Forelimb muscle (tissue), 1 donor: ENCODE measurements at regions not wholly inside any gene's neighbourhood (a gene's known extent, or its start where the extent isn't known, plus 50 kb on each side); places are given as distances from the start of the nearest gene placed in this dataset.
"Not testable (repeated sequence)": the region's sequence is repeated elsewhere in the genome, so short reads cannot be mapped to it uniquely, and the experiment has no call there.

Source experiments
- DNase-seq: peaks from one replicate; pipeline ENCODE4 v3.0.0-alpha.2; 2013; ENCODE audit warnings: low read depth

DNA sequence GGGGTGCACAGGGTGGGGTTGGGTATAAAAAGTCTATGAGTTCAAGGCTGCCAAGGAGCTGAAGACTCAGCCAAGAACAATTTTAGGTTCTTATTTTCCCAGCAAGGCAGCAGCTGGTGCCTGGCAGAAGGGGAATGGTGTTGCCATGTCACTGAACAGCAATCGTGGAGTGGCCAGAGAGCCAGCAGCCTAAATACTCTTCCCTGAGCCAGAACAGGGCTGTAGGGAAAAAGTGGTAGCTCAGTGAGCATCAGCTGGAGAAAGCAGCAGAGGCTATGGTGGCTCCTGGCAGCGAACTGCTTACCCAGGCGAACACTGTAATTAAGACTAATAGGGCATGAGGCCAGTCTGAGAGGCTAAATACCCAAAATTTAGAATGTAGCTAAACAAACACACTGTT, 334.9 kb downstream of the RMST start:
- no peak for DNase-seq

- no peak for DNase-seq
These were observed 338.0 kb downstream of the RMST start for GRCh38 chr12:97800561-97800960.

DNA sequence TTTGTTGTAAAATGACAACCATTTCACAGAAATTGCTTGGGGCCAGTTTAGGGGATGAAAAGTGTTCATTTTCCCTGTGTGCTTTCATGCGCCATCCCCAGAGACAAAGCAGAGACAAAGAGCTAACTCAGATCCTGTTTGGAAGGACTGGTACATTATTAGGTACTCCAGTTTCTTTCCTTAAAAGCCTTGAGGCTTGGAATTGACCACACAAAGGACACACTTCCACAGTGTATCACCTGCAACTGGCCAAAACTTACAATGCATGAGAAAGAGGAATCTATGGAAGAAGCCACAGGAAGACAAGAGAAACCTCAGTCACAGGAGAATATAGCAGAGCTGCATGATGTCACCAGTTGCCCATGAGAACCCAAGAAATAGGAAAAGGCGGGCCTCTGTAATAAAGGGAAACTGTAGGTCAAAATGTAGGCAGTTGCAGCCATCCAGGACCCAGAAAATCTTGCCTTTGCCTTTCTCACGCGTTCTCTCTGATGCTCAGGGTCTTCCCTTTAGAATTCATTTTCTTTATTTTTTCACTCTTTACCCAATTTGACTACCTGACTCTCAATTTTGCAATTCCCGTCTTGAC, 339.0 kb downstream of the RMST start:
- no peak for DNase-seq

GRCh38 chr12:97805146-97805545, 342.5 kb downstream of the RMST start:
- no peak for DNase-seq

- DNase-seq: no peak
These were observed 350.7 kb downstream of the RMST start for GRCh38 chr12:97813301-97813700.

GRCh38 chr12:97821806-97822205, 359.2 kb downstream of the RMST start:
- no peak for DNase-seq

GRCh38 chr12:97835541-97835940, 372.9 kb downstream of the RMST start:
- DNase-seq: no peak

DNA sequence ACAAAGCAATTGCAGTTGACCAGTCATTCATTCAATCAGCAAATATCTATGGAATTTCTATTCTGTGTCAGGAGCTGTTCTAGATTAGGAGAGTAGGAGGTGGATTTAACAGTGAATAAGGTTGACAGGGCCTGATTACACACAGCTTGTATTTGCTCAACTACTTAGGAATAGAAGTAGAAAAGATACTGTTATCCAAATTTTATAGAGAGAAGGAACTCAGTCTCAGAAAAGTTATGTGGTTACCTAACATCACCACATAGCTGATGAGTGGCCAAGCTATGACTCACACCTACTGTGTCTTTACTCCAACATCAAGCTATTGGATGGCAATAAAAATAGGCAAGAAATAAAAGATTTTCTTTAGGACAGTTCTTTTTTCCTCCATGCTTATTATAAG, 374.8 kb downstream of the RMST start:
- DNase-seq: no peak

GRCh38 chr12:97848051-97848450, 385.4 kb downstream of the RMST start:
- no peak for DNase-seq

DNA sequence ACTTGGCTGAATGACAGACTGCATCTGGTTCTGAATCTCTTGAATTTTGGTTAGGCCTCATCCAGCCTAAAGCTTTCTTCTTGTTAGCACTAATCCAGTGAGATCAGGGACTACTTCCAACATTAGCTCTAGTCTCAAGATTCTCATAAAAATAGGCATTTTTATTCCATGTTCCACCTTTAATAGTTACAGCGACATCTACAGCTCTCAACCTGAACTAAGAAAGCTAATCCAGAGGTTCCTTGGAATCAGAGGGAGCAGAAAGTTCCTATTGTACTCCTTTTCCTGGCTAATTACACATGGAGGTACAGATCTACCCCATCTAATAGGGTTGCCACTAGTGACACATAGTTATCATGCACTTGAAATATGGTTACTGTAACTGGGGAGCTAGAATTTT, 391.9 kb downstream of the RMST start:
- DNase-seq: no peak

GRCh38 chr12:97862072-97862471, 399.5 kb downstream of the RMST start:
- DNase-seq: no peak

DNA sequence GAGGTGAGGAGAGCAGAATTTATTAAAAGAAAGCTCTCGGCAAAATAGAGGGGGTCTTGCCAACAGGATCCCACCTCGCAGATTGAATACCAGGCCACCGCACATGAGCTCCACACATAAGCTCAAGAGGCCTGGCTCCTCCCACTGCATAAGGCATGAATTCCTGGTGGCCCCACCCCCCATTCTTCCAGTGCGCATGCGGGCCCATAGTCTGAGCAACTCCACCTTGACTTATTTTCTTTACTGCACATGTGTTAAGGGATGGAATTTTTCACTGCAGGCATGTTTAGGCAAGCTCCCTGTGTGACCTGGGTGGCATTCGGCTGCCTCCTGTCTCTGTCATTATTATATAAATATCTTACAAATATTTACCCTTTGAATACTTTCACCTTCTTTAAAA, 412.5 kb downstream of the RMST start:
- DNase-seq: no peak

DNA sequence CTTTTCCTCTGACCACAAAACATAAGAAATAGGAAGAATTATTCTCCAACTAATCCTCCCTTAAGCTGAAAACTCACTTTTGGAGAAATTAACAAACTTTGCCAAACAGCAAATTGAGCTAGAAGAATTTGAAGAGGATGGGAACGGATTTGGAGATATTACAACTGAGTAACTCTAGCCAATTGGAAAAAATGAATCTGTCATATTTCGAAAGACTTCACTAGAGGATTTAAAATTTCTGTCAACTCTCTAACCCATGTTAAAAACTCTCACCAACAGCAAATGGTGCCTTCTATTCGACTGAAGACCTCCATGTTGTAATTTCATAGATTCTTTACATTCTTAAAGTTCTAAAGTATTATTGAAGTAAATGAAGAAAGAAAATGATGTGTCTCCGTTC, 414.2 kb downstream of the RMST start:
- no peak for DNase-seq

- no peak for DNase-seq
These were observed 414.8 kb downstream of the RMST start for GRCh38 chr12:97877404-97877803.

DNA sequence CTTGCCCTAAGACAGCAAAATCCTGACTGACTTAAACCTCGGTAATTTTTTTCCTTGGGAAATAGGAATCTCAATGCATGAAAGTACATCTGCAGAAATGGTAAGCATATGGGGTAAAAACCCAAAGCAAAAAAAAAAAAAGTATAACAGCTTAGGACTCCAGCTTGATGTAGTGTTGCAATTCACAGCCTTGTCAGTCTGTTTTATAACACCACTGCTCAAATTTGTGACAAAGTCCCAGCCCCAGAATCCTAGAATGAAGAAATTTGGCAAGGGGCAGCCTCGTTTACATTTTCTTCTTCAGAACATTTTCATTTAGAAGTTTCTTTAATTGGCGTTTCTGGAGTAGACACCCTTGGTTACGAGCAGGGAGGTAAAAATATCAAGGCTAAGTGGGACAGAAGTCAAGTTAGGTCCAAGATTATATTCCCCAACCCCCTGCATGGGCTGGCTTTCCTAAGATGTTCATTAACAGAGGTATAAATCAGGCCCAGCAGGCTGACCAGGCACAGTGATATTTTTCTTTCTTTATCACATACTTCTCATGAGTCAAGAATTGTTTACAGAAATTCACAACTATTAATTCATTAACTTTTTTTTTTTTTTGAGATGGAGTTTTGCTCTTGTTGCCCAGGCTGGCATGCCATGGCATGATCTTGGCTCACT, 424.0 kb downstream of the RMST start:
- no peak for DNase-seq

DNA sequence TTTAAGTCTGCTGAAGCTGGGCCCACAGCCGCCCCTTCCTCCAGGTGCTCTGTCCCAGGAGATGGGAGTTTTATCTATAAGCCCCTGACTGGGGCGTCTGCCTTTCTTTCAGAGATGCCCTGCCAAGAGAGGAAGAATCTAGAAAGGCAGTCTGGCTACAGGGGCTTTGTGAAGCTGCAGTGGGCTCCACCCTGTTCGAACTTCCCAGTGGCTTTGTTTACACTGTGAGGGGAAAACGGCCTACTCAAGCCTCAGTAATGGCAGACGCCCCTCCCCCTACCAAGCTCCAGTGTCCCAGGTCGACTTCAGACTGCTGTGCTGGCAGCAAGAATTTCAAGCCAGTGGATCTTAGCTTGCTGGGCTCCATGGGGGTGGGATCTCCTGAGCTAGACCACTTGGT, 435.3 kb downstream of the RMST start:
- not testable (repeated sequence) for DNase-seq

DNA sequence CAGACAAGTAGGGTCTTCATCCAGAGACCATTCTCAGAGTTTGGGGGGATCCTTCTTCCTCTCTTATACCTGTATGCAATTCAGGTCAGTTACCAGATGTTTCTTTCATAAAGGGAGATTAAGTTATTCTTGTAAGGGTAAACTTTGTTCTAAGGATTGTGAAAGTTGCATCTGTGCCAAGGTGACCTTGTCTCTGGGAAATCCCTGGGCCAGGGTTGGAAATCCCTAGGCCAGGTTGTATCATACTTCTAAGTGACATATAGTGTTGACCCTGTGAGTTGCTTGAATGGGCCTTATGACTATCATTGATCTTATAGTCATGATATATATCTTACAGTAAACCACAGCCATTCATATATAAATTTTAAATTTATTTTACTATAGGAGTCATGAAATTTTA, 436.9 kb downstream of the RMST start:
- no peak for DNase-seq

GRCh38 chr12:97899956-97900355, 437.4 kb downstream of the RMST start:
- DNase-seq: no peak

- no peak for DNase-seq
These were observed 440.8 kb downstream of the RMST start for GRCh38 chr12:97903356-97903755.

GRCh38 chr12:97907504-97907903, 444.9 kb downstream of the RMST start:
- no peak for DNase-seq

DNA sequence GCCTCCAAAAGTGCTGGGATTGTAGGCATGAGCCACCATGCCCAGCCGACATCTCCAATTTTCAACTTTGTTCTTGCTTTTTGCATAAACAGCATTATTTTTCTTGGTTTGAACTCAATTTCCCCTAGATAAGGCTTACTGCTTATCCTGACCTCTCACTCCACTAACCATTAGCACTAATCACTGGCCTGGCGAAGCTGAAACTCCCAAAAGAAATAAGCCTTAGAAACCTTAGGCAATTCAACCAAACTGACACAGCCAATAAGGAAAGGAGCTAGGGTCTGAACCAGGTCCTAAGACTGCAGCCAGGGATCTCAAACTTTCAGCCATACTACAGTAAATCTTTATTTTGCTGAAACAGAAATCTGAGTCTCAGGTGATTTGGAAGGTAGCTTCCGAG, 448.0 kb downstream of the RMST start:
- no peak for DNase-seq

GRCh38 chr12:97912943-97913342, 450.3 kb downstream of the RMST start:
- DNase-seq: no peak

GRCh38 chr12:97921979-97922722, 459.5 kb downstream of the RMST start:
- DNase-seq: no peak
